Left colon (tissue), 2 donors: ENCODE measurements at regions not wholly inside any gene's neighbourhood (a gene's known extent, or its start where the extent isn't known, plus 50 kb on each side); places are given as distances from the start of the nearest gene placed in this dataset.

Experiments used
- ATAC-seq: fragments of 200-7000 bp; cut with Tn5 transposase; one replicate; pipeline ENCODE4 v1.9.1; 2020; ENCODE audit warnings: mild to moderate bottlenecking, moderate library complexity
- DNase-seq, 2 donors: peaks; one replicate each; pipeline ENCODE4 v3.0.0-alpha.2; 2020
- intact Hi-C, 2 donors: fragments of 100-400 bp; cut with DNase I in 1 of 2; cut with micrococcal nuclease in 1 of 2; formaldehyde crosslinking; loops; one replicate each; pipeline versions ENCODE4 v1.11.2 to v1.14.0; 2022; cut with DNase I, micrococcal nuclease
- donor health status: DM: no; HTN: no; CAD: no.
- donor health status: DM: yes; HTN: yes; CAD: no.

- DNase-seq, result no peak
- intact Hi-C loops, result no loop called here
- ATAC-seq, result no peak
Observed at GRCh38 chr14:54191846-54192245, 205.0 kb upstream of the CDKN3 start.

- ATAC-seq, result no peak
Observed at GRCh38 chr14:54192610-54193009, 204.2 kb upstream of the CDKN3 start.

DNA sequence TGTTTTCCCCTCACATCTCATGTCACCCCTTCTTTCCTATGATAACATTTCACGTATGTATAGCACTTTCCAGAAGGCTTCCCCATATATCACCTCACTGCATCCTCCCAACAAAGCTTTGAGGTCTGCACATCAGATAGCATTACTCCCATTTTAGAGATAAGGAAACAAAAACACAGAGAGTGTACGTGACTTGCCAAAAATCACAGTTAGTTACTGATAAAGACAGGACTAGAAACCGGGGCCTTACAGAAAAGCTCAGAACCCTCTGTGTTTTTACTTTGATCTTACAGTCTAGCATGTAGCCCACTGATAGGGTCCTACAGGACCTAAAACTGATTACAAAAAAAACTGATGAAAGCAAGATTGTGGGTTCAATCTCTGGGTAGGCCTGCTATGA lies 202.9 kb upstream of the CDKN3 start:
- intact Hi-C loops, result no loop called here
- DNase-seq (no peak), ATAC-seq (no peak)

More at GRCh38 chr14:54192610-54193009, 204.2 kb upstream of the CDKN3 start:
- intact Hi-C loops, result no loop called here
- no peak for DNase-seq

GRCh38 chr14:54194501-54194900 lies 202.3 kb upstream of the CDKN3 start:
- ATAC-seq, result no peak
- intact Hi-C loops, result no loop called here

GRCh38 chr14:54197369-54197768 lies 199.4 kb upstream of the CDKN3 start:
- intact Hi-C loops, result no loop called here
- ATAC-seq, result no peak
- DNase-seq, result no peak

More at GRCh38 chr14:54194501-54194900, 202.3 kb upstream of the CDKN3 start:
- no peak for DNase-seq

DNA sequence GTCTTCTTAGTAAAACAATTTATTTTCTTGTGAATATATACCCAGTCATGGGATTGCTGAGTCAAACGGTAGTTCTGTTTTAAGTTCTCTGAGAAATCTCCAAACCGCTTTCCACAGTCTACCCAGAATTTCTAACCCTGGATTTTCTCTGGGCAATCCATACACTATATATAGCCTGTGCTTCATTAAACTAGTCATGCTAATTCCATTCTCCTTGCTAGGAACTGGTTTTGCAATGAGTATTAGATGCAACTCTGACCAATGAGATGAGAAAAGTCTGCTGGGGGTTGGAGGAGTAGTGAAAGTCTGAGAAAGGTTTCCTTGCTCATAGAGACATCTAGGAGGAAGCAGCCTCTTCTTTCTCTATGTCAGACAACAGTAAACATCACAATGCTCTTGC lies 196.1 kb upstream of the CDKN3 start:
- ATAC-seq, result no peak
- no peak for DNase-seq
- intact Hi-C loops, result no loop called here

DNA sequence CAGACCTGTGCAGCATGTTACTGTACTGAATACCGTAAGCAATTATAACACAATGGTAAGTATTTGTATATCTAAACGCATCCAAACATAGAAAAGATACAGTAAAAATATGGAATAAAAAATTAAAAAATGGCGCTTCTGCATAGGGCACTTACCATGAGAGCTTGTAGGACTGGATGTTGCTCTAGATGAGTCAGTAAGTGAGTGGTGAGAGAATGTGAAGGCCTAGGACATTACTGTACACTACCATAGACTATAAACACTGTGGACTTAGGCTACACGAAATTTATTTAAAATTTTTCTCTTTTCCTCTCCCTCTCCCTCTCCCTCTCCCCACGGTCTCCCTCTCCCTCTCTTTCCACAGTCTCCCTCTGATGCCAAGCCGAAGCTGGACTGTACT lies 194.5 kb upstream of the CDKN3 start:
- DNase-seq, result no peak
- intact Hi-C loops, result no loop called here
- ATAC-seq, result no peak

GRCh38 chr14:54206516-54206915 lies 190.3 kb upstream of the CDKN3 start:
- ATAC-seq, result no peak
- no peak for DNase-seq
- intact Hi-C loops, result no loop called here

GRCh38 chr14:54207075-54207474 lies 189.7 kb upstream of the CDKN3 start:
- DNase-seq (no peak), ATAC-seq (no peak)
- intact Hi-C loops, result no loop called here

DNA sequence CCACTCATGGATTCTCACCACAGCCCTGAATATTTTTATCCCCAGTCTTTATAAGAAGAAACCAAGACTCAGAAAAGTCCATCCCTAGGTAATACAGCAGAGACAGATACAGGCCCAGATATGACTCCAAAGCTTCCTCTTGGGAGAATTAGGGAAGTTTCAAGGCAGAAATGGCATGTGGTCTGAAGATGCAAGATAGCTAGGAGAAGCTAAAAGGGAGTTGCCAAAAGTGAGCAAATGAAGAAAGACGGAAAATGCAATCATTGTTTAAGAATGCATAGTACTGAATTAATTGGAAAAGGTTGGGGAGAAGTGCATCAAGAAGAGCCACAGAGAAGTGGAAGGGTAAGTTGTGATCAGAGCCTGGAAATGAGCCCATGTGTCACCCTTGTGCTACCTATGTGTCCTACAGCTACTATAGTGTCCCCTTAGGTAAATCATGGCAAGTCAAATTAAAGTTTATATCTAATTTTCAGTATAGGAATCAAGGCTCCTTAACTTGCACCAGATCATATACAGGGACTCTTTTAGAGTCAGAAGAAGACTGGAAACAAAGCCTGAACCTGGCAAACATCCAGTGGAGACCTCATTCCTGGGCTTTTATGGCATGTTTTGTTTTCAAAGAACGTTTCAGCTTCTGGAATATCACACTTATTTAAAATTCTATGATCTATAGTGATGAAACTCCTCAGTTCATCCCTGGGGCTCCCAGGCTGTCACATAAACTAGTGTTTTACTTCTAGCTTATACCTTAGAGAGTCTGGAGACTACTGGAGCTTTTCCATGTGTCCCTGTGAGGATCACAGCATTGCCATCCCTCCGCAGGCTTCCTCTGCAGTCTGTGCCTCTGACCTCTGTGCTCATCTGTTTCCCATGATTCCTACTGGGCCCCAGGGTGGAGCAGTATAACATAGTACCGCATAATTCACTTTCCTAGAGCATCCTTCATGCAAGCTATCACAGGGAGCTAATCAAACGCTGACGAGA lies 189.0 kb upstream of the CDKN3 start:
- ATAC-seq, result no peak
- DNase-seq, result no peak
- intact Hi-C loops, result no loop called here

DNA sequence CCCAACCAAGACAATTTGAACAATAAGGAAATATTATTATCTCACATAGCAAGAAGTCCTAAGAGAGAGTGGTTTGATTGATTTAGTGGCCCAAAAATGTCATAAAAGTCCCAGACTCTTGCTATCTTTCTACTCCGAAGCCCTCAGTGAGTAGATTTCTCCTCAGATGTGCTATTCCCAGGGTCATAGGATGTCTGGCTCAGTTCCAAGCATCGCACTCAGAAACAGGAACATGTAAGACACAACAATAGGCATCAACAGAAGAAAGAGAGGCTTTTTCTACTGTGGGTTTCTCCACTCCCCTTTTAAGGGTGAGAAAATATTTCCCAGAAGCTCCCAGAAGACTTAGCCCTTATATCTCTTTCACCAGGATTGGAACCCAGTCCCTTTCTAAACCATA lies 188.1 kb upstream of the CDKN3 start:
- ATAC-seq, result no peak
- no peak for DNase-seq
- intact Hi-C loops, result no loop called here

DNA sequence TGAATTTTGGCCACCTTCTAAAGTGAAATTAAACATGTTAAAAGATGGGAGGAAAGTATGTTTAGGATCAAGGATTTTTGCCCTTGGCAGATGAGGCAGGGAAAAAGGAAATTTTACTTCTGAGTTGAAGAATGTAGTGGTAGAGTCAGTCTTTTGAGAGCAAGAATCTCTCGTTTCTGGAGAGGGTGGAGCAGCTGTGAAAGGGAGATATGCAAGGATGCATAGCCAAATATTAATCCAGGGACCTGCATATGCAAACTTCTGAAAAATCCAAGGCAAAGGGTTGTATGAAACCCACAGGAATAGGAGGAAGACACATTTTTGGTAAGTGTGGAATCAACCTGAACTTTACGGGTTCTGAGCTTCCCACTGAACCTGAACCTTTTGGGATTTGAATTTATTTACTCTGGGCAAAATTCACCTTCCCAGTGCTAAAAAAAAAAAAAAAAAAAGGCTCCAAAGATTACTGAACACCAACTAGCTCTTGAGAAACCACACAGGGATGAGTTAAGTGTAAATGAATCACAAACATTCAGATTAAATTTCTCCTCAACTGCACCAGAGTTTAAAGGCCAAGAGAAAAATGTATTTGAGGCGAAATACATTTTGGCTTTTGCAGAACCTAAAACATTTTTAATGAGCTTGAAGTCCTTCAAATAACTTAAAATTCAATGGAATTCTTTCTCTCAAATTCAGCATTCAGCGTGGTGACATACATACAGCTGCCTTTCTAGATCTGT lies 187.1 kb upstream of the CDKN3 start:
- intact Hi-C loops, result no loop called here
- DNase-seq, result no peak
- ATAC-seq, result no peak

DNA sequence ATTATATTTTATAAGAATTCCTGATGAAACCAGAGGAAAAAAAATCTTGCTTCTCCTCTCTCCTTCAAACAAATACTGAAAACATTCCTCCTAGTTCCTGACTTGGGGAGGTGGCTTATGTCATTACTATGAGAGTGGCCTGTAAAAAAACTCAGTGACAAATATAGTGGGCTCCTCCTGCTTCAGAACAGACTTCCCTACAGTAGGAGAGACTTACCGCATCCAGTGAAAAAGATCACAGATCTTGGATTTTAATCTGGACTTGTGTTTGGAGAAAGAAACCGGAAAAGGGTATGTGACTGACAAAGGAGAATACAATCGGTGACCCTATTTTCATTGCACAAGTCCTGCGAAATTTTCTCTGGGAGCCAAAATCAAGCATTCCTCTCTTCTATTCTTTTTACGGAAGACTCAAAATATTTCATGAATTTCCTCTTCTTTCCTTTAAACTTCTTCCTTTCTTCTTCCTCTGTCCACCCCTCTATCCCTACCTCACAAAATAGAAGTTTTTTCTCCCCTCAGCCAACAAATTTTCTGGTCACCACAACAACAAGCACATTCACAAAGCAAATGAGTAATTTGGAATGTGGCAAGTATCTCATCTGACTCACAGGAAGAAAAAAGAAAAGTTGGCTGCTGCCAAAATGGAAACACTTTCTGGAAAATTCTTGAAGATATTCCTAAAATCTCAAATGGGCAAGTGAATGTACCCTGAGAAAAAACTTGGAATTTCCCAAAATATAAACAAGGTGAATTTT lies 185.1 kb upstream of the CDKN3 start:
- DNase-seq (no peak), ATAC-seq (no peak)
- intact Hi-C loops, result no loop called here

GRCh38 chr14:54213536-54213935 lies 183.3 kb upstream of the CDKN3 start:
- DNase-seq (no peak), ATAC-seq (no peak)
- intact Hi-C loops, result no loop called here

DNA sequence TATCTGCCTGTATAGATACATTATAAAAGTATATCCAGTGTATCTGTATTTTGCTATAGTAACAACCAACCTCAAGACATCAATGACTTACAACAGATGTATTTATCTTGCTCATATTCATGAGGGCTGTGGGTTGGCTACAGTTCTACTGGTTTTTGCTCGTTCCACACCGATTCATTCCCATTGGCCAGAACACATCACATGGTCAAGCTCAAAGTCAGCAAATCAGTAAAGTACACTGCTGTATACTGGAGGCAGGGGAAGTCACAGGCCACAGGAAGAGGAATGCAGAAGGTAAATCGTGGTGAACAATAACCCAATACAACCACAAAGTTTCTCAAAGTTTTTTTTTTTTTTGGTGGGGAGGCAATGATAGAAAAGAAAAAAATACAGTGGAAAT lies 180.0 kb upstream of the CDKN3 start:
- DNase-seq, result no peak
- ATAC-seq, result no peak
- intact Hi-C loops, result no loop called here

DNA sequence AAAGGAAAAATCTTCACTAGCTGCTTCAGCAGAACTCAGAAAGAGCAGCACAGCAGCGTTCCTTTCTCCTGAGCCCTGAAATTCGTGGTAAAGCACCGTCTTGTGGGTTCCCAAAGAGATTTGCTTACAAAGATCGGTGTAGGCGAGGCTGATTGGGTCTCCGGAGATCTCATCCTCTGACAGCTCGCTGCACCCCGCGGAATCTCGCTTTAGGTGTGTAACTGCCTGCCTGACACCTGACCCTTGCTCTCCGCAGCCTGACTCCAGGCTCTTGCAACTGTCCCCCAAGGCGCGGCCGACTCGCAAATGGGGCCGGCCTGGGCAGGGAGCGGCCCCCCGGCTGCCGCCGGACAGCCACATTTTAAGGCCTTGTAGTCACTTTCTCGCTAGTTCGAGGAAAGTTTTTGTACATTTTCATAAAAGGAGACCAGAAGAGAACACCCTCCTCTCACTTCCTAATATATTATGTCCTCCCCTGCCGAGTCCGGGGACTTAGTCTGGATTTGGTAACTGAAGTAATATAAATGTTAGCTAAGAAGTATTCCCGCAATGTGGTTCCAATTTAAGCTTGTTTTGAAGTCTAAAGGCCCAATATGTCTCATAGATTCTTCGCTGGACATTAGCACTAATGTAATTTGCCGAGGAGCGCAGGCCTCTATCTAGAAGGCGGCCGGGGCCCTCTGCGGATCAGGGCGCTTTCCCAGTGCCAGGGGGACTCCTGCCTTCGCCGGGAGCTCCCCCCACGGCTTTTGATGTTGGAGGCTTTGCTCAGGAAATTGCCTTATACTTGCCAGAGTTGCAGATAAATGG lies 177.3 kb upstream of the CDKN3 start:
- no peak for DNase-seq
- intact Hi-C loops, result no loop called here
- ATAC-seq, result no peak

GRCh38 chr14:54220071-54220703 lies 176.6 kb upstream of the CDKN3 start:
- intact Hi-C loops, result no loop called here
- ATAC-seq (no peak), DNase-seq (no peak)

DNA sequence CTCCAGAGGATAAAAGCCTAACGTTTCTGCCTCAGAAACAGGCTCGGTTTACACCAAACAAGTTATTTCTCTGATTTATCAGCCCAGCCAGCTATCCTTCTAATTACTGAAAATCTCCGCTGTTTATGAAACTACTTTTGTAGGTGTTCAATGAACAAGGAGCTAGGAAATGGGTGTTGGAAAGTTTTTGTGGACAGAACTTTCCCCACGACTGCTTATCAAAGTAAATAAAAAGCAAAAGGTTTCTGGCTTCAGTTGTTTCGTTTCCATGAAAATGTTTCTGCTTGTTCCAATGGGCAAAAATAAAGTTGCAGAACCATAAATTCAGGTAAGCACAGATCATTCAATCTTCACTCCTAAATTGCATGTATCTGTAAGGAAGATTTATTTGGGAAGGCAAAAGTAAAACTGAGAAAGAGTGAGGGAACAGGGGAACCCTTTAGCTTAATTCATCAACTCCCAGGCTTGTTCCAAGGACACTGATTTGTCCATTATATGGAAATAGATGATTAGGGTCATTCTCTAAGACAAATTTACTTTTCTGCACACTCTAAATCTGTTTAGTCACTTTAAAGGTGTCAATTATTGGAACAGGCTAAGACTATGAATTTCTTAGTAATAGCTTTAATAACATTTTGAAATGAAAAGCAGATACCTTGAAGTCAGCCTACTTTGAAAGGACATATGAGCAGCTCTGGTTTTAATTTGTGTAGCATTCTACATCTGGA lies 175.9 kb upstream of the CDKN3 start:
- intact Hi-C loops, result no loop called here
- DNase-seq (no peak), ATAC-seq (no peak)
